ENCODE measurements at regions not wholly inside any gene's neighbourhood (a gene's known extent, or its start where the extent isn't known, plus 50 kb on each side); places are given as distances from the start of the nearest gene placed in this dataset.

DNA sequence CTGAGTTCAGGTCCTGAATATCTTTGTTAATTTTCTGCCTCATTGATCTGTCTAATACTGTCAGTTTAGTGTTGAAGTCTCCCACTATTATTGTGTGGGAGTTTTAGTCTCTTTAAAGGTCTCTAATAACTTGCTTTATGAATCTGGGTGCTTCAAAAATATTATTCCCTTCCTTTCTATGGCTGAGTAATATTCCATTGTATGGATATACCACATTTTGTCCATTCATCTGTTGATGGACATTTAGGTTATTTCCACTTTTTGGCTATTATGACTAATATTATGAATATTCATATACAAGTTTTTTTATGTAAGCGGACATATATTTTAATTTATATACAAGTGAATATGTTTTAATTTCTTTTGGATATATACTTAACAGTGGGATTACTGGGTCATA is 82.7 kb downstream of the SDR9C7 start:
- TF ChIP-seq CTCF (IDR thresholded peaks at IDR 0.05; ENCODE audit: insufficient read depth, low read length, poor library complexity, severe bottlenecking), result no peak
- no peak overlapping the region for H3K4me3 ChIP-seq (ENCODE audit: low read depth, low read length)
- H3K36me3 ChIP-seq (ENCODE audit: control insufficient read depth, insufficient read depth, low read length), result no peaks in the 10 kb centered on the region
- no peaks in the 10 kb centered on the region for H3K27me3 ChIP-seq (ENCODE audit: control insufficient read depth, insufficient read depth, low read length)
- DNase-seq (ENCODE audit: low read depth), result no peak

GRCh38 chr12:56840922-56841321 is 77.8 kb downstream of the HSD17B6 start:
- no peak for DNase-seq (ENCODE audit: low read depth)
- no peaks in the 10 kb centered on the region for H3K27me3 ChIP-seq (ENCODE audit: control insufficient read depth, insufficient read depth, low read length)

DNA sequence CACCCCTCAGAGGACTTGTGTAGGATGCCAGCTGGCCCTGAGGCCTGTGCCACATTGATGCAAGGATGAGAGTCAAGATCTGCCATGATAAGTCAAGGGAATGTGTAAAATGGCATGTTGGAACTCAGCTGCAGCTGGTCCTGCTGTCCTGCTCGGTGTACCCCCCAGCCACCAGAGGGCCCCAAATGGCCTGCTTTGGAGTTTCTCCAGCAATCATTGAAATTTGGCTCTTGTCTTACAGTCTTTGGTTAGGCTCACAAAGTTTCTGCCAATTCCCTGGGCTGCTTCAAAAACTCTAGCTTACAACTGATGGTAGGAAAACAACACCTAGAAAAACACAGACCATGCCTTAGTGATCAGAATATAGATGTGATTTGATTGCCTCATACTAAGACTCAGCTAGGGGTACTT is 76.8 kb downstream of the HSD17B6 start:
- no peak for DNase-seq (ENCODE audit: low read depth)
- Histone ChIP-seq H3K27me3 (ENCODE audit: control insufficient read depth, insufficient read depth, low read length) (no peaks in the 10 kb centered on the region), H3K36me3 (ENCODE audit: control insufficient read depth, insufficient read depth, low read length) (no peaks in the 10 kb centered on the region), H3K4me3 (ENCODE audit: low read depth, low read length) (no peak overlapping the region)
- TF ChIP-seq CTCF (IDR thresholded peaks at IDR 0.05; ENCODE audit: insufficient read depth, low read length, poor library complexity, severe bottlenecking), result peak; percentile 56

More at GRCh38 chr12:56840922-56841321, 77.8 kb downstream of the HSD17B6 start:
- Histone ChIP-seq H3K4me3 (ENCODE audit: low read depth, low read length) (no peak overlapping the region), H3K36me3 (ENCODE audit: control insufficient read depth, insufficient read depth, low read length) (no peaks in the 10 kb centered on the region)
- no peak for TF ChIP-seq CTCF (IDR thresholded peaks at IDR 0.05; ENCODE audit: insufficient read depth, low read length, poor library complexity, severe bottlenecking)

DNA sequence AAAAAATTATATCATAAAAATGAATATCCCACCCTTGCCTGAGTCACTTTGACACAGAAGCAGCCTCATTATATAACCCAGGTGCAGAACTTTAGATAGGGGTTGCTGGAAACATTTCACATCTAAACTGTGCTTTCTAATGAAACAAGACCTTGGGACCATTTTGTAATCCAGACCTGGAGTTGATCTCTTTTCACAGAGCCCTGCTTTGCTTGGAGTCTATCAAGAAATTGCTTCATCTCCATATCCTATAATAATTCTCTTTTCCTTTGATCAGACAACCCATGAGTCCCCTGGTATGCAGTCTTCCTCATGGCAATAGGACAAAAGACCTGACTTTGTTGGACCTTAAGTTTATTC is 76.3 kb downstream of the HSD17B6 start:
- H3K27me3 ChIP-seq (ENCODE audit: control insufficient read depth, insufficient read depth, low read length), result no peaks in the 10 kb centered on the region
- no peak for DNase-seq (ENCODE audit: low read depth)
- no peaks in the 10 kb centered on the region for H3K36me3 ChIP-seq (ENCODE audit: control insufficient read depth, insufficient read depth, low read length)
- no peak overlapping the region for H3K4me3 ChIP-seq (ENCODE audit: low read depth, low read length)
- no peak for TF ChIP-seq CTCF (IDR thresholded peaks at IDR 0.05; ENCODE audit: insufficient read depth, low read length, poor library complexity, severe bottlenecking)

DNA sequence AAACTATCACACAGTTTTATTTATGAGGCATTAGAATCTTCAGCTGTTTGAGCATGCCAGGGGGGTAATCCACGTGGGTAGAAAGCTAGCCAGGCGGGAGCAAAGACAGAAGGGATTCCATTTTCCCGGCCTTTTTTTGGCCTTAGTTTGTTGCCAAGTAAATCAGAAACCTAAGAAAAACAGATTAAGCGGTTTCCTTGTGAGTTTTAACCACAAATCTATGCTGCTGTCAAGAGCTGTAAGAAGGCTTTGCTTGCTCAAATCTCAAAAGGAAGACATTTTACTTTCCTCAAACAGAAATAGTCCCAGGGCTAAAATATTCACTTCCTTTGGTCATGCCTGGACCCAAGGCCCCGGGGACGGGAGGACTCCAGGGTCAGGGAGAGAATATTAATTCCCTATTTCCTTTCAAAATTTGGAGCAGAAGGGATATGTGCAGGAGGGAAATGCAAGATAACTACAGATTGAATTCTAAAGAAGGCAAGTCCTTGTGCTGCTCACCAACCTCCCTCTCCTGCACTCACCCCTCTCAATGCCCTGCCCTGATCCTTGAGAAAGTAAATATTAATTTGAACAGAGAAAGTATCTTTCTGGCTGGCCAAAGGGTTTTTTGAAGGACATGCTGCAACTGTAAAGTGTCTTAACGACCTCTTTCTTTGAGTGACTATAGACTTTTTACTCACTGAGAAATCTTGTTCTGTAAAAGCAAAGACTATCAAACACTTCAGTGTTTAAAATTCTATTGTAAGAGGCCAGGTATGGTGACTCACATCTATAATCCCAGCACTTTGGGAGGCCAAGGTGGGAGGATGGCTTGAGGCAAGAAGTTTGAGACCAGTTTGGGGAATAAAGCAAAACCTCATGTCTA is 75.7 kb downstream of the HSD17B6 start:
- no peaks in the 10 kb centered on the region for H3K27me3 ChIP-seq (ENCODE audit: control insufficient read depth, insufficient read depth, low read length)
- no peak for DNase-seq (ENCODE audit: low read depth)
- TF ChIP-seq CTCF (IDR thresholded peaks at IDR 0.05; ENCODE audit: insufficient read depth, low read length, poor library complexity, severe bottlenecking), result no peak
- no peaks in the 10 kb centered on the region for H3K36me3 ChIP-seq (ENCODE audit: control insufficient read depth, insufficient read depth, low read length)
- H3K4me3 ChIP-seq (ENCODE audit: low read depth, low read length), result no peak overlapping the region
